SK-N-SH (cell line): ENCODE measurements at regions not wholly inside any gene's neighbourhood (a gene's known extent, or its start where the extent isn't known, plus 50 kb on each side); places are given as distances from the start of the nearest gene placed in this dataset.

ENCODE experiments used
- FOXM1 ChIP-seq: IDR thresholded peaks from 2 replicates; pipeline ENCODE4 v1.4.0; 2012; ENCODE audit warnings: low read depth, mild to moderate bottlenecking
- JUND ChIP-seq: IDR thresholded peaks from 2 replicates; pipeline ENCODE4 v1.4.0; 2012
- POLR2AphosphoS5 ChIP-seq: IDR thresholded peaks from 2 replicates; pipeline ENCODE4 v1.6.1; 2012; ENCODE audit warnings: low read depth, low read length
- TAF1 ChIP-seq: IDR thresholded peaks from 2 replicates; pipeline ENCODE4 v1.6.1; 2012; ENCODE audit warnings: low read depth, mild to moderate bottlenecking, low read length, moderate library complexity, borderline replicate concordance

DNA sequence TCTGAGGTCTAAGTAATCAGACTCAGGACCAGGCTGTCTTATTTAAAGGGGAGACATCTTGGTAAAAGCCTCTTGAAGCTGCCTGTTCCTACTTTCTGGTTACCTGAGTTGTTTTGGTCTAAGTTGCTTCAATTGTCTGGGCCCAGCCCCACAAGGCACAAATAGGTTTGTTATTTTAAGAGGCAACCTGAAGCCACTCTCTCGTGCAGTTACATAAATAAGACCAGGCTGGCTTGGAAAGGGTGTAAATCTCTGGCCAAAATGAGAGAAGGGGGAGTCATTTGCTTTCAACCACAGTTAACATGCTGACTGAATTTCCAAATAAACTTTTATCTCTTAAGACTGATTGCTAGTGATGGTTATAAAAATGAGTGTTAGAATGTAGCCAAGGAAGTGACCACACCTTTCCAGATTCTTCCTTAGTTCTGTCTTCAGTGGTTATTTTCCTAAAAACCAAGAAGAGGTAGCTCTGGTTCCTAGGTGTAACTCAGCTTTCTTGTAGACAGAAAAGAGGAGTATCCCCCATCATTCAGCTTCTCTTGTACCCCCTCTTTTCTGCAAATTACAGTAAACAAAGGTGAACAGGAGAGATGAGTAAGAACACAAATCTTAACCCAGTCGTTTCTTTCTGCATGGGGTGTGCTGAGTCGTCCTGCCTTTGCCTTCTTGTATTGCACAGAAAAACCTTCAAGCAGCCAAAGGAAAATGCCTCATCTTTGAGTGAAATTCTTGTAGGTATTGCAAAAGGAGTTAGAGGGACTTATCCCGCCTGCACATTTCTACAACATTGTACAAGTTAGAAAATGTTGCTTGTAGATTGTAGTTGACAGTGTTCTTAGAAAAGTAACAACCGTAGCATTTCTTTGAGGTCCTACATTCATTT, 161.5 kb upstream of the NT5C1B start:
- TF ChIP-seq FOXM1: no peak
- no peak for TF ChIP-seq TAF1
- no peak for TF ChIP-seq JUND
- TF ChIP-seq POLR2AphosphoS5: no peak
